Endothelial cell of umbilical vein (primary cell): ENCODE measurements at regions not wholly inside any gene's neighbourhood (a gene's known extent, or its start where the extent isn't known, plus 50 kb on each side); places are given as distances from the start of the nearest gene placed in this dataset.

Experiments
- BruUV-seq: library from RNA; stranded (reverse); fragments of 400-500 nt; replicated peaks from 2 replicates; lab custom pipeline; 2021; lab: Mats Ljungman, UMichigan
- CTCF ChIA-PET: fragments of 300-600, 350-600 bp; sonication (Branson Sonifier 250); formaldehyde crosslinking; loops from one replicate; lab custom pipeline; 2021; ENCODE audit warnings: antibody characterized with exemption, inconsistent platforms; lab: Charles Lee
- POLR2A ChIA-PET: fragments of 300-600, 350-600 bp; sonication (Branson Sonifier 250); formaldehyde crosslinking; loops from one replicate; lab custom pipeline; 2021; ENCODE audit warnings: antibody characterized with exemption, inconsistent platforms; lab: Charles Lee
- DNase-seq: peaks from one replicate; pipeline ENCODE4 v3.0.0-alpha.2; 2011; ENCODE audit warnings: low read depth, low spot score
- FAIRE-seq: peaks from 2 replicates; lab custom pipeline; 2011; peaks lifted over from hg19 to GRCh38; lab: Jason Lieb, UNC
- H2AFZ ChIP-seq: 2 replicates; pipeline ENCODE4 v1.6.0; 2012; ENCODE audit warnings: low read depth, low read length, control low read depth, inconsistent platforms
- H3K27ac ChIP-seq: 2 replicates; pipeline ENCODE4 v1.5.1; 2011; ENCODE audit warnings: low read depth, mild to moderate bottlenecking, control low read depth, low read length, moderate library complexity; ENCODE audit not compliant: insufficient read depth
- H3K27me3 ChIP-seq, 2 experiments: 2 replicates each; pipeline versions ENCODE4 v1.6.0 to v1.6.1; 2011; ENCODE audit warnings: low read length in 2 of 2, mixed read lengths in 1 of 2; ENCODE audit not compliant: control insufficient read depth in 2 of 2, insufficient read depth in 2 of 2
- H3K36me3 ChIP-seq, 2 experiments: 2 replicates in 1 of 2; 3 replicates in 1 of 2; pipeline ENCODE4 v1.5.1; 2011; ENCODE audit warnings: low read length in 2 of 2, mild to moderate bottlenecking in 1 of 2, moderate library complexity in 1 of 2; ENCODE audit not compliant: control insufficient read depth in 2 of 2, insufficient read depth in 2 of 2; ENCODE audit errors: extremely low read depth in 1 of 2
- H3K4me1 ChIP-seq: 3 replicates; pipeline ENCODE4 v1.5.1; 2011; ENCODE audit warnings: mild to moderate bottlenecking, low read length; ENCODE audit not compliant: control insufficient read depth, insufficient read depth; ENCODE audit errors: extremely low read depth
- H3K4me2 ChIP-seq: 2 replicates; pipeline ENCODE4 v1.6.1; 2011; ENCODE audit warnings: low read length, control low read depth, mixed read lengths; ENCODE audit not compliant: insufficient read depth
- H3K4me3 ChIP-seq, 3 experiments: fragments of 200-600 bp in 1 of 3; sonication (generic), shearing (Covaris generic) in 1 of 3; replicated peaks in 1 of 3; 2 replicates each; pipeline ENCODE4 v1.5.1; 2011 to 2016; ENCODE audit warnings: control low read depth in 3 of 3, low read length in 3 of 3, mild to moderate bottlenecking in 2 of 3, inconsistent platforms in 1 of 3, low read depth in 1 of 3, moderate library complexity in 1 of 3; ENCODE audit not compliant: insufficient read depth in 1 of 3
- H3K79me2 ChIP-seq: 2 replicates; pipeline ENCODE4 v1.6.0; 2012; ENCODE audit warnings: low read length, inconsistent platforms; ENCODE audit not compliant: control insufficient read depth, insufficient read depth
- H3K9ac ChIP-seq: replicated peaks from 2 replicates; pipeline ENCODE3; 2011; ENCODE audit warnings: low read length, control low read depth; ENCODE audit not compliant: insufficient read depth; ENCODE audit errors: extremely low read depth
- H3K9me1 ChIP-seq: replicated peaks from 3 replicates; pipeline ENCODE4 v1.6.0; 2011; ENCODE audit warnings: mild to moderate bottlenecking, low read length; ENCODE audit not compliant: control insufficient read depth, insufficient read depth; ENCODE audit errors: extremely low read depth
- H3K9me3 ChIP-seq: replicated peaks from 2 replicates; pipeline ENCODE4 v1.5.1; 2012; ENCODE audit warnings: low read length, inconsistent platforms; ENCODE audit not compliant: control insufficient read depth, insufficient read depth
- H4K20me1 ChIP-seq: replicated peaks from 2 replicates; pipeline ENCODE3; 2011; ENCODE audit warnings: mild to moderate bottlenecking, low read length; ENCODE audit not compliant: control insufficient read depth, insufficient read depth; ENCODE audit errors: extremely low read depth
- EZH2 ChIP-seq: IDR thresholded peaks from 2 replicates; pipeline ENCODE4 v1.6.1; 2012; ENCODE audit warnings: borderline replicate concordance, low read depth, mild to moderate bottlenecking, moderate library complexity, low read length, inconsistent platforms; ENCODE audit not compliant: severe bottlenecking
- FOS ChIP-seq: IDR thresholded peaks from 2 replicates; pipeline ENCODE4 v1.6.1; 2011; ENCODE audit warnings: mild to moderate bottlenecking, low read length, moderate library complexity, borderline replicate concordance; ENCODE audit not compliant: insufficient read depth
- GATA2 ChIP-seq: IDR thresholded peaks from 2 replicates; pipeline ENCODE4 v1.7.0; 2011; ENCODE audit warnings: low read depth, mild to moderate bottlenecking, moderate library complexity, mixed read lengths, low read length; ENCODE audit not compliant: insufficient read length, insufficient read depth
- JUN ChIP-seq: IDR thresholded peaks from 2 replicates; pipeline ENCODE4 v1.6.1; 2011; ENCODE audit warnings: borderline replicate concordance, low read depth; ENCODE audit not compliant: insufficient read length, insufficient read depth
- MYC ChIP-seq: IDR thresholded peaks from one replicate; pipeline ENCODE4 v1.6.1; 2011; ENCODE audit warnings: mild to moderate bottlenecking, low read depth, low read length
- POLR2A ChIP-seq: IDR thresholded peaks from 2 replicates; pipeline ENCODE4 v1.6.1; 2012; ENCODE audit warnings: low read depth, mild to moderate bottlenecking, control low read depth, low read length
- dilution Hi-C: fragments of 300-500 bp; cut with MboI; formaldehyde crosslinking; loops from one replicate; pipeline ENCODE4 v1.15.0; 2019; ENCODE audit warnings: low sequenced_read_pairs; ENCODE audit not compliant: extremely low pct_ligation_motif_present
- intact Hi-C: fragments of 100-400 bp; cut with micrococcal nuclease; formaldehyde crosslinking; loops from one replicate; pipeline ENCODE4 v1.10.0; 2022
- TF ChIP-seq, protein P1 (sequence below), 2 donors: IDR thresholded peaks; 1 replicate in 1 of 2; 2 replicates in 1 of 2; pipeline ENCODE4 v1.5.1; 2011; ENCODE audit warnings: low read length in 2 of 2, mild to moderate bottlenecking in 2 of 2, moderate library complexity in 2 of 2, control low read depth in 1 of 2, inconsistent platforms in 1 of 2, low read depth in 1 of 2; ENCODE audit not compliant: insufficient read depth in 1 of 2; ENCODE audit errors: extremely low read depth in 1 of 2

DNA sequence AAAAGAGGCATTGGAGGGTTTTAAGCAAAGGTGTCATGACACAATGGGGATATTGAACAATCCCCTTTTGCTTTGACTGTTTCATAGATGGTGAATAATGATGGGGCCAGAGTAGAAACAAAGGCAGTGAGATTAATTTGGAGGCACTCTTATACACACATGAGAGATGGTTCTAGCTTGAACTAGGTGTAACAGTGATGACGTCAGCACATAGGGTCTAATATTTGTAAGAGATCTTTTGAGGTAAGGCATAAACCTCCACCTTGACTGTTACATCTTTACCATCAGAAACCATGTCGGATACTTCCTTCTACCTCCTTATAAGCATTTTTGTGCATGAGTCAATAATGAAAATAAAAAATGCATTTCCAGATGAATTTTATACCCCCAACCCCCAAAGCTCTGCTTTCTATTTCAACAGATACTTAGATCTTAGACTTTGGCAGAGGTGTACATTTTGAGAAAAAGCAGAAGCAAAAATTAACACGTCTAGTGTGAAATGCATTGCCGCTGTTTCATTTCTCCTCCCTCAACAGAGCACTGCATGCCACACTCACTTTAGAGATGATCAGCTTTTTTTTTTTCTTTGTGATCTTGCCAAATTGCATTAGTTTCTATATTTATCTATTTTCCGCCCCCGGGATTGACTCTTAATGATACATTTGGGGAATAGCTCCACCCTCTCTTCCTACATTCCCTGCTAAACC, 87.2 kb downstream of the HS3ST1 start:
- FAIRE-seq (no peak), DNase-seq (no peak)
- no peaks in the 10 kb centered on the region for H3K9me3 ChIP-seq
- H3K27ac ChIP-seq = no peak overlapping the region
- CTCF ChIA-PET = interaction anchor here (0.7 kb wide), 1 partner anchor 17 kb away, joined by 3 read pairs; no protein-coding TSS in a partner anchor
- POLR2A ChIA-PET = no interaction called here
- no peak overlapping the region for H3K4me2 ChIP-seq
- intact Hi-C loops (no loop called here), dilution Hi-C loops (no loop called here)
- no peak overlapping the region for H3K9ac ChIP-seq
- no peak for TF ChIP-seq EZH2
- TF ChIP-seq, protein P1, sequence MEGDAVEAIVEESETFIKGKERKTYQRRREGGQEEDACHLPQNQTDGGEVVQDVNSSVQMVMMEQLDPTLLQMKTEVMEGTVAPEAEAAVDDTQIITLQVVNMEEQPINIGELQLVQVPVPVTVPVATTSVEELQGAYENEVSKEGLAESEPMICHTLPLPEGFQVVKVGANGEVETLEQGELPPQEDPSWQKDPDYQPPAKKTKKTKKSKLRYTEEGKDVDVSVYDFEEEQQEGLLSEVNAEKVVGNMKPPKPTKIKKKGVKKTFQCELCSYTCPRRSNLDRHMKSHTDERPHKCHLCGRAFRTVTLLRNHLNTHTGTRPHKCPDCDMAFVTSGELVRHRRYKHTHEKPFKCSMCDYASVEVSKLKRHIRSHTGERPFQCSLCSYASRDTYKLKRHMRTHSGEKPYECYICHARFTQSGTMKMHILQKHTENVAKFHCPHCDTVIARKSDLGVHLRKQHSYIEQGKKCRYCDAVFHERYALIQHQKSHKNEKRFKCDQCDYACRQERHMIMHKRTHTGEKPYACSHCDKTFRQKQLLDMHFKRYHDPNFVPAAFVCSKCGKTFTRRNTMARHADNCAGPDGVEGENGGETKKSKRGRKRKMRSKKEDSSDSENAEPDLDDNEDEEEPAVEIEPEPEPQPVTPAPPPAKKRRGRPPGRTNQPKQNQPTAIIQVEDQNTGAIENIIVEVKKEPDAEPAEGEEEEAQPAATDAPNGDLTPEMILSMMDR (IDR thresholded peaks at IDR 0.05; ENCODE audit: extremely low read depth in 1 of 2, insufficient read depth in 1 of 2, low read depth in 1 of 2, low read length in 2 of 2) = no peak
- no peak for TF ChIP-seq POLR2A
- no peak for TF ChIP-seq MYC
- TF ChIP-seq JUN = no peak
- TF ChIP-seq GATA2 = no peak
- TF ChIP-seq FOS = no peak
- no peaks in the 10 kb centered on the region for H3K27me3 ChIP-seq
- H3K4me3 ChIP-seq = no peak overlapping the region
- H3K9me1 ChIP-seq = no peaks in the 10 kb centered on the region
- no peaks in the 10 kb centered on the region for H3K36me3 ChIP-seq
- H3K79me2 ChIP-seq = no peaks in the 10 kb centered on the region
- no peak overlapping the region for H2AFZ ChIP-seq
- no peaks in the 10 kb centered on the region for H3K4me1 ChIP-seq
- H4K20me1 ChIP-seq = no peaks in the 10 kb centered on the region
- no TSS peak for BruUV-seq
